GM10248 (cell line): ENCODE measurements at regions not wholly inside any gene's neighbourhood (a gene's known extent, or its start where the extent isn't known, plus 50 kb on each side); places are given as distances from the start of the nearest gene placed in this dataset.
A peak's percentile ranks its signal among the peaks of the same experiment; 100 is the strongest.

Experiments used
- CTCF ChIA-PET: fragments of 300-600 bp; sonication (Branson Sonifier 250); formaldehyde crosslinking; extraction: SDS; loops from one replicate; lab custom pipeline; 2021; ENCODE audit warnings: antibody characterized with exemption; lab: Yijun Ruan, JAX
- POLR2A ChIA-PET: fragments of 350-650 bp; sonication (Branson Sonifier 250); formaldehyde crosslinking; extraction: SDS; loops from one replicate; lab custom pipeline; 2020; ENCODE audit warnings: antibody characterized with exemption; lab: Yijun Ruan, JAX
- DNase-seq: peaks from one replicate; pipeline ENCODE4 v3.0.0; 2012; ENCODE audit errors: extremely low spot score
- CTCF ChIP-seq: IDR thresholded peaks from 2 replicates; pipeline ENCODE4 v1.5.1; 2012; ENCODE audit warnings: mild to moderate bottlenecking, low read depth; ENCODE audit errors: extremely low read depth, missing control alignments, control extremely low read depth

DNA sequence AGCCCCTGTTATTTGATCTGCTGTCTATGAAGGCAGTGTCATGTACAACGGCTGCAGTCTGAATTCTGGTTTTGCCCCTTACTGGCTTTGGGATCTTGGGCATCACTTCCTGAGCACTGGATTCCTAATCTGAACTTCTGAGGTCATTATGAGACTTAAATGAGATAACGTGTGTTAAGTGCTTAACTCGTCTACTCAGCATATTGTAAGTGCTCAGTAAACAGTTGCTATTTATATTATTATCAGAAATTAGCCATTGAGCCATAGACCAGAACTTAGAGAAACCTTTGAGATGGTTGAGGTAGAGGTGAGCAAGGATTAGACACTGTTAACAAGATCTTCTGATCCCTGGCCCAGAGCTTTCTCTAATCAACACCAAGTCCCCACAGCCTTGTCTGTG lies 284.1 kb upstream of the ONECUT1 start:
- no peak for TF ChIP-seq CTCF
- ChIA-PET POLR2A (no interaction called here), CTCF (no interaction called here)
- no peak for DNase-seq

- ChIA-PET CTCF (interaction anchor here (1.5 kb wide), 1 partner anchor 10 kb away, joined by 4 read pairs; no protein-coding TSS in a partner anchor), POLR2A (no interaction called here)
- DNase-seq = peak; percentile 8
- no peak for TF ChIP-seq CTCF
Measured at GRCh38 chr15:53072077-53072476, 281.9 kb upstream of the ONECUT1 start.

- CTCF ChIA-PET = interaction anchor here (1.2 kb wide), 1 partner anchor 16 kb away, joined by 3 read pairs; no protein-coding TSS in a partner anchor
- POLR2A ChIA-PET = no interaction called here
- no peak for TF ChIP-seq CTCF
Measured at GRCh38 chr15:53068636-53069035, 278.5 kb upstream of the ONECUT1 start.

DNA sequence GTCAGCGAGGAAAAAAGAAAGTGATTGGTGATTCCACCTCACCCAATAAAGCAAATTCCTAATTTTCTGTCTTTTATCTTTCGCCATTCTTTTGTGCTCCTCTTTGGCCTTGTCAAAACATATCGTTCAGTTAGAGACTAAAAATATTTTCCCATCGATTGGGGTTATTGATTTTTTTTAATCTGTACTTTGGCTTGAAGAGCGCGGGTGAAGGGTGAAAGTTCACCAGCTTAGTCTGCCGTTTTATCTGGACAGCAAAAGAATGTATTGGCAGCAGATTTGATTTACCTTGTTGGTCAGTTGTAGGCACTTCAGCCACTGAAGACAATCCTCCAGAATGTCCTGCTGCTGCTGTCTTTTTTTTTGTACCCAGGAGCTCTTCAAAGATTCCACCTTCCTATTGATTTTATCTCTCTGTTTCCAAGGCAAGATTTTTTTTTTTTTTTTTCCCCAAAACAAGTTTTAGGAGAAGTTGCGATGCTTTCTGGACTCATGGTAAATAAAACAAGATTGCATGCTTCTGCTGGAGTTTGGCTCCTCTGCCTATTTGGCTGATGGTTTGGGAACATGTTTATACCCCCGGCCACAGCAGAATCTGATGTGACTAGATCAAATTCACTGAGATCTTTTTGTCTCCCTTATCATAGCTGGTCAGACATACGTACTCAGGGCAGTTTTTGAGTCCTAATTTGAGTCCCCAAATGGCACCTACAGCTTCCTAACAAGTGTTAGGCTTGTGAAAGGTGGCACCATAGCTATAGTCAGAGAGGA lies 269.3 kb upstream of the ONECUT1 start:
- DNase-seq = no peak
- TF ChIP-seq CTCF = no peak
- POLR2A ChIA-PET = no interaction called here
- CTCF ChIA-PET = interaction anchor here (0.6 kb wide), 1 partner anchor 21 kb away, joined by 4 read pairs; no protein-coding TSS in a partner anchor

More at GRCh38 chr15:53068636-53069035, 278.5 kb upstream of the ONECUT1 start:
- no peak for DNase-seq

DNA sequence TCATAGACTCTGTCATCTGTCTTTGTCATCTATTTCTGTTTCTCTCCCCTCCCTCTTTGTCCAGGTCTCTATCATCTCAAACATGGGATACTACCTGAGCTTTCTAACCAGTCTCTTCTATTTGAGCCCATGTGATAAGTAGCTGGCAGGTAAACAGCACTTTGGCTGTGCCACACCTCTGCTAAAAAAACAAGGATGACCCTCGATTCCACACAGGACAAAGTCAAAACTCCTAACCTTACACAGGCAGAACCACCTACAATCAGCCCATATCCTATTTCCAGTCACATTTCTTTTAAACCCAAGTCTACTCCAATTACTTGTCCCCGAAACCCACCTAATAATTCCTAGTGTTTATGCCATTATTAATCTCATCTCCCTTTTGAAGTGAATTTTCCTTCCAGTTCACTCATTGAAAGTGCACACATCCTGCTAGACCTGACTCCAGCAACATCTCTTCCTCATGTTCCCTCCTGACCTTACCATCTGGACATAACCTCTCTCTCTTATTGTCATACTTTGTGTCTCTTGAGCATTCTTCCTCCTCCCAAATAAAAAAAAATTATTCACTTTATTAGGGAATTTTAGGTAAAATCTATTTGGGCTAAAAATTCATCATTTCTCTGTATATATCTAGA lies 256.1 kb upstream of the ONECUT1 start:
- POLR2A ChIA-PET = no interaction called here
- TF ChIP-seq CTCF = no peak
- no peak for DNase-seq
- CTCF ChIA-PET = no interaction called here

- TF ChIP-seq CTCF = no peak
- DNase-seq = no peak
- CTCF ChIA-PET = interaction anchor here (1.7 kb wide), 1 partner anchor 9 kb away, joined by 3 read pairs; no protein-coding TSS in a partner anchor
- POLR2A ChIA-PET = no interaction called here
Measured at GRCh38 chr15:53038655-53038941, 248.5 kb upstream of the ONECUT1 start.
